ENCODE measurements at regions not wholly inside any gene's neighbourhood (a gene's known extent, or its start where the extent isn't known, plus 50 kb on each side); places are given as distances from the start of the nearest gene placed in this dataset.

- DNase-seq (ENCODE audit: low read depth in 2 of 2): no peak
These were observed 473.6 kb downstream of the EPHA7 start for GRCh38 chr6:92945799-92946198.

- DNase-seq (ENCODE audit: low read depth in 2 of 2): no peak
These were observed 475.2 kb downstream of the EPHA7 start for GRCh38 chr6:92944132-92944531.

- DNase-seq (ENCODE audit: low read depth in 2 of 2): no peak
These were observed 476.8 kb downstream of the EPHA7 start for GRCh38 chr6:92942549-92942948.

- no peak for DNase-seq (ENCODE audit: low read depth in 2 of 2)
These were observed 484.7 kb downstream of the EPHA7 start for GRCh38 chr6:92934625-92935024.

- no peak for DNase-seq (ENCODE audit: low read depth in 2 of 2)
These were observed 489.2 kb downstream of the EPHA7 start for GRCh38 chr6:92930171-92930570.

GRCh38 chr6:92922216-92922806, 497.0 kb downstream of the EPHA7 start:
- DNase-seq (ENCODE audit: low read depth in 2 of 2): no peak

GRCh38 chr6:92915466-92915865, 503.9 kb downstream of the EPHA7 start:
- DNase-seq (ENCODE audit: low read depth in 2 of 2): no peak

GRCh38 chr6:92911301-92911700, 508.1 kb downstream of the EPHA7 start:
- DNase-seq (ENCODE audit: low read depth in 2 of 2): no peak

GRCh38 chr6:92910646-92911045, 508.7 kb downstream of the EPHA7 start:
- no peak for DNase-seq (ENCODE audit: low read depth in 2 of 2)

GRCh38 chr6:92906385-92906784, 513.0 kb downstream of the EPHA7 start:
- no peak for DNase-seq (ENCODE audit: low read depth in 2 of 2)

- no peak for DNase-seq (ENCODE audit: low read depth in 2 of 2)
These were observed 525.6 kb downstream of the EPHA7 start for GRCh38 chr6:92893741-92894140.

GRCh38 chr6:92892626-92893170, 526.7 kb downstream of the EPHA7 start:
- no peak for DNase-seq (ENCODE audit: low read depth in 2 of 2)

- no peak for DNase-seq (ENCODE audit: low read depth in 2 of 2)
These were observed 531.0 kb downstream of the EPHA7 start for GRCh38 chr6:92888316-92888715.

- DNase-seq (ENCODE audit: low read depth in 2 of 2): no peak
These were observed 531.5 kb downstream of the EPHA7 start for GRCh38 chr6:92887871-92888270.

GRCh38 chr6:92879526-92879925, 539.8 kb downstream of the EPHA7 start:
- no peak for DNase-seq (ENCODE audit: low read depth in 2 of 2)

- no peak for DNase-seq (ENCODE audit: low read depth in 2 of 2)
These were observed 554.3 kb downstream of the EPHA7 start for GRCh38 chr6:92864966-92865555.

- DNase-seq (ENCODE audit: low read depth in 2 of 2): no peak
These were observed 569.7 kb downstream of the EPHA7 start for GRCh38 chr6:92849636-92850035.

GRCh38 chr6:92848901-92849300, 570.5 kb downstream of the EPHA7 start:
- DNase-seq (ENCODE audit: low read depth in 2 of 2): no peak

GRCh38 chr6:92848459-92848858, 570.9 kb downstream of the EPHA7 start:
- no peak for DNase-seq (ENCODE audit: low read depth in 2 of 2)

- DNase-seq (ENCODE audit: low read depth in 2 of 2): no peak
These were observed 571.4 kb downstream of the EPHA7 start for GRCh38 chr6:92847988-92848387.

- no peak for DNase-seq (ENCODE audit: low read depth in 2 of 2)
These were observed 579.0 kb downstream of the EPHA7 start for GRCh38 chr6:92840246-92840930.

GRCh38 chr6:92828788-92829187, 590.6 kb downstream of the EPHA7 start:
- no peak for DNase-seq (ENCODE audit: low read depth in 2 of 2)

GRCh38 chr6:92827104-92827503, 592.3 kb downstream of the EPHA7 start:
- DNase-seq (ENCODE audit: low read depth in 2 of 2): no peak
